ENCODE measurements at regions not wholly inside any gene's neighbourhood (a gene's known extent, or its start where the extent isn't known, plus 50 kb on each side); places are given as distances from the start of the nearest gene placed in this dataset.
A peak's percentile ranks its signal among the peaks of the same experiment; 100 is the strongest.
"Not testable (repeated sequence)": the region's sequence is repeated elsewhere in the genome, so short reads cannot be mapped to it uniquely, and the experiment has no call there.

GRCh38 chr3:18208091-18208490 is 217.0 kb downstream of the SATB1 start:
- TF ChIP-seq, protein P1, sequence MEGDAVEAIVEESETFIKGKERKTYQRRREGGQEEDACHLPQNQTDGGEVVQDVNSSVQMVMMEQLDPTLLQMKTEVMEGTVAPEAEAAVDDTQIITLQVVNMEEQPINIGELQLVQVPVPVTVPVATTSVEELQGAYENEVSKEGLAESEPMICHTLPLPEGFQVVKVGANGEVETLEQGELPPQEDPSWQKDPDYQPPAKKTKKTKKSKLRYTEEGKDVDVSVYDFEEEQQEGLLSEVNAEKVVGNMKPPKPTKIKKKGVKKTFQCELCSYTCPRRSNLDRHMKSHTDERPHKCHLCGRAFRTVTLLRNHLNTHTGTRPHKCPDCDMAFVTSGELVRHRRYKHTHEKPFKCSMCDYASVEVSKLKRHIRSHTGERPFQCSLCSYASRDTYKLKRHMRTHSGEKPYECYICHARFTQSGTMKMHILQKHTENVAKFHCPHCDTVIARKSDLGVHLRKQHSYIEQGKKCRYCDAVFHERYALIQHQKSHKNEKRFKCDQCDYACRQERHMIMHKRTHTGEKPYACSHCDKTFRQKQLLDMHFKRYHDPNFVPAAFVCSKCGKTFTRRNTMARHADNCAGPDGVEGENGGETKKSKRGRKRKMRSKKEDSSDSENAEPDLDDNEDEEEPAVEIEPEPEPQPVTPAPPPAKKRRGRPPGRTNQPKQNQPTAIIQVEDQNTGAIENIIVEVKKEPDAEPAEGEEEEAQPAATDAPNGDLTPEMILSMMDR (conservative IDR thresholded peaks at IDR 0.05): no peak
- Mint-ChIP-seq H3K4me3 (no peak overlapping the region), H3K27me3 (ENCODE audit: low read depth) (no peaks in the 10 kb centered on the region), H3K36me3 (ENCODE audit: low read depth) (peaks cover 10% of the 10 kb centered on the region), H3K4me1 (no peaks in the 10 kb centered on the region), H3K9me3 (peaks cover 2% of the 10 kb centered on the region), H3K27ac (ENCODE audit: unreplicated experiment) (peak overlapping the region; percentile 20)
- no peak for DNase-seq (ENCODE audit: low read depth, low spot score)

DNA sequence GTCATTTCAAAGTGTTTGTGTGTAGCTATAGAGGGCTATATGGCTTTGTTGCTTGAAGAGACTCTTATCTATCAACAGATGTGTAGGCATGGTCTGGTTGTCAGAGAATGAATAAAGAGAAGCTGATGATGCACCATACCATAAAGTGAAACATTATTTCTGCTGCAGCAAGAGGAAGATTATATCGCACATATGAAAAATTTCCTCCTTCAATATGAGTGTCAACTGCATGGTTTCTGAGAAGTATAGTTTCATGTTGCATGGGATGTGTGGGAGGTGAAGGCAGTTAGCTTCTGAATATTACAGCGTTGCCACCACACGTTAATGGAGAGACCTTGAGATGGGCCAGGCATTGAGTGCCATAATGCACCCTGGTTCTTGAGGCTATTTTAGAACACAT is 217.9 kb downstream of the SATB1 start:
- Mint-ChIP-seq H3K27me3 (ENCODE audit: low read depth) (no peaks in the 10 kb centered on the region), H3K9me3 (peaks cover 2% of the 10 kb centered on the region)
- no peak for DNase-seq (ENCODE audit: low read depth, low spot score)

GRCh38 chr3:18205701-18206100 is 219.4 kb downstream of the SATB1 start:
- H3K36me3 Mint-ChIP-seq (ENCODE audit: low read depth); H3K27me3 Mint-ChIP-seq (ENCODE audit: low read depth); H3K4me3 Mint-ChIP-seq; H3K9me3 Mint-ChIP-seq; DNase-seq (ENCODE audit: low read depth, low spot score); H3K27ac Mint-ChIP-seq (ENCODE audit: unreplicated experiment); H3K4me1 Mint-ChIP-seq: not testable (repeated sequence)

More for the DNA sequence above, 217.9 kb downstream of the SATB1 start:
- Mint-ChIP-seq H3K4me1 (no peaks in the 10 kb centered on the region), H3K4me3 (no peak overlapping the region), H3K36me3 (ENCODE audit: low read depth) (peaks cover 10% of the 10 kb centered on the region), H3K27ac (ENCODE audit: unreplicated experiment) (no peak overlapping the region)
- TF ChIP-seq, protein P1 (conservative IDR thresholded peaks at IDR 0.05): no peak

GRCh38 chr3:18201315-18201714 is 223.8 kb downstream of the SATB1 start:
- Mint-ChIP-seq H3K27me3 (ENCODE audit: low read depth) (no peaks in the 10 kb centered on the region), H3K27ac (ENCODE audit: unreplicated experiment) (no peak overlapping the region), H3K4me3 (no peak overlapping the region), H3K4me1 (no peaks in the 10 kb centered on the region), H3K9me3 (peaks cover 21% of the 10 kb centered on the region), H3K36me3 (ENCODE audit: low read depth) (peaks cover 25% of the 10 kb centered on the region)
- no peak for DNase-seq (ENCODE audit: low read depth, low spot score)
- TF ChIP-seq, protein P1 (conservative IDR thresholded peaks at IDR 0.05): no peak

GRCh38 chr3:18199757-18200156 is 225.4 kb downstream of the SATB1 start:
- Mint-ChIP-seq H3K9me3 (peaks cover 23% of the 10 kb centered on the region), H3K27me3 (ENCODE audit: low read depth) (no peaks in the 10 kb centered on the region), H3K36me3 (ENCODE audit: low read depth) (peaks cover 25% of the 10 kb centered on the region), H3K4me1 (no peaks in the 10 kb centered on the region), H3K4me3 (no peak overlapping the region), H3K27ac (ENCODE audit: unreplicated experiment) (no peak overlapping the region)
- DNase-seq (ENCODE audit: low read depth, low spot score): no peak
- TF ChIP-seq, protein P1 (conservative IDR thresholded peaks at IDR 0.05): no peak

- Mint-ChIP-seq H3K27ac (ENCODE audit: unreplicated experiment) (no peak overlapping the region), H3K9me3 (peaks cover 26% of the 10 kb centered on the region), H3K4me3 (no peak overlapping the region), H3K4me1 (no peaks in the 10 kb centered on the region), H3K27me3 (ENCODE audit: low read depth) (no peaks in the 10 kb centered on the region), H3K36me3 (ENCODE audit: low read depth) (peaks cover 27% of the 10 kb centered on the region)
- DNase-seq (ENCODE audit: low read depth, low spot score): no peak
- TF ChIP-seq, protein P1 (conservative IDR thresholded peaks at IDR 0.05): no peak
These were observed 229.3 kb downstream of the SATB1 start for GRCh38 chr3:18195836-18196235.
